KMS-11 (cell line): ENCODE measurements at regions not wholly inside any gene's neighbourhood (a gene's known extent, or its start where the extent isn't known, plus 50 kb on each side); places are given as distances from the start of the nearest gene placed in this dataset.

ENCODE experiments used
- H2AFZ ChIP-seq: fragments of 200-600 bp; sonication (generic); 2 replicates; pipeline ENCODE4 v1.6.1; 2016; ENCODE audit warnings: antibody characterized with exemption, mixed run types, low read depth
- H3K27ac ChIP-seq: fragments of 200-600 bp; sonication (generic); 2 replicates; pipeline ENCODE4 v1.6.1; 2016; ENCODE audit warnings: mild to moderate bottlenecking, mixed run types
- H3K27me3 ChIP-seq: fragments of 200-600 bp; sonication (generic); 2 replicates; pipeline ENCODE4 v1.6.1; 2017; ENCODE audit warnings: mild to moderate bottlenecking, low read depth, mixed run types, moderate library complexity; ENCODE audit not compliant: insufficient read depth
- H3K36me3 ChIP-seq: fragments of 200-600 bp; sonication (generic); 2 replicates; pipeline ENCODE4 v1.6.1; 2017; ENCODE audit warnings: mild to moderate bottlenecking, mixed run types; ENCODE audit not compliant: insufficient read depth
- H3K4me1 ChIP-seq: fragments of 200-600 bp; sonication (generic); 2 replicates; pipeline ENCODE4 v1.6.1; 2016; ENCODE audit warnings: mild to moderate bottlenecking, low read depth, mixed run types; ENCODE audit not compliant: poor library complexity, severe bottlenecking
- H3K4me2 ChIP-seq: fragments of 200-600 bp; sonication (generic); 2 replicates; pipeline ENCODE4 v1.7.0; 2016; ENCODE audit warnings: mild to moderate bottlenecking, mixed run types
- H3K4me3 ChIP-seq: fragments of 200-600 bp; sonication (generic); IDR thresholded peaks from 2 replicates; pipeline ENCODE4 v1.6.1; 2017; ENCODE audit warnings: low read depth, low read length, mixed read lengths; ENCODE audit not compliant: insufficient read depth
- H3K79me2 ChIP-seq: fragments of 200-600 bp; sonication (generic); 2 replicates; pipeline ENCODE4 v1.6.1; 2016; ENCODE audit warnings: low read depth, mixed run types; ENCODE audit not compliant: insufficient read depth
- H3K9ac ChIP-seq: fragments of 200-600 bp; sonication (generic); 2 replicates; pipeline ENCODE4 v1.6.1; 2016; ENCODE audit warnings: mild to moderate bottlenecking, mixed run types
- H4K20me1 ChIP-seq: fragments of 200-600 bp; sonication (generic); 2 replicates; pipeline ENCODE4 v1.6.1; 2016; ENCODE audit warnings: mild to moderate bottlenecking, mixed run types; ENCODE audit not compliant: insufficient read depth
- CTCF ChIP-seq: fragments of 200-600 bp; sonication (generic); conservative IDR thresholded peaks from 2 replicates; pipeline ENCODE4 v1.6.1; 2017; ENCODE audit warnings: low read depth, mild to moderate bottlenecking, antibody characterized with exemption, low read length, moderate library complexity, mixed read lengths

GRCh38 chr1:14435368-14436023, 163.0 kb upstream of the KAZN start:
- Histone ChIP-seq H3K4me1 (no peaks in the 10 kb centered on the region), H3K9ac (no peak overlapping the region), H4K20me1 (no peaks in the 10 kb centered on the region), H3K27ac (no peak overlapping the region), H3K79me2 (no peaks in the 10 kb centered on the region), H3K4me3 (no peak overlapping the region), H3K36me3 (no peaks in the 10 kb centered on the region), H2AFZ (no peak overlapping the region), H3K27me3 (no peaks in the 10 kb centered on the region; the same call in 1 of the 2 replicates), H3K4me2 (no peak overlapping the region)
- TF ChIP-seq CTCF: no peak

DNA sequence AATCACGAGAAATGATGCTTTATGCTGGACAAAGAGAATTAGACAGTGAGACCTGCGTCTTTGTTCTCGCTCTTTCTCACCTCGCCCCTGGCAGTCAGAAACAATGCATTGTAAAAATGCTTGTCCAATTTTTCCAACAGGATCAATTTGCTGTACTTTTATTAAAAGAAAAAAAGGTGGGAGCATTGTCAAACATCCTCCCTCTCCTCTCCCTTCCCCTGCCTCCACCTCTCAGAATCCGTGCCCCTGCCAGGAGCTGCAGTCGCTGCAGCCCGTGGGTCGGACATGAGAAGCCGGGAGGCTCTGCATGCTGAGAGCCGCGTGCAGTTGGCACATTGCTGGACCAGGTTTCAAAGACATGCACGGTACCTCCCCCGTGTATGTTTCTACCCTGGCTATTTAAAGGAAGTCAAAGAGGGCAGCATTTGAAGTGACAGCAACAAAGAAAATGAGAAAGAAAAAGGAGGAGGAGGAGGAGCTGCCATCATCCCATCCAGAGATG, 161.0 kb upstream of the KAZN start:
- H3K4me2 ChIP-seq: no peak overlapping the region
- H3K9ac ChIP-seq: no peak overlapping the region
- no peaks in the 10 kb centered on the region for H3K36me3 ChIP-seq
- H2AFZ ChIP-seq: no peak overlapping the region
- H3K79me2 ChIP-seq: no peaks in the 10 kb centered on the region
- no peaks in the 10 kb centered on the region for H4K20me1 ChIP-seq
- no peaks in the 10 kb centered on the region for H3K4me1 ChIP-seq
- no peak overlapping the region for H3K27ac ChIP-seq
- no peaks in the 10 kb centered on the region; the same call in 1 of the 2 replicates for H3K27me3 ChIP-seq
- TF ChIP-seq CTCF: no peak
- H3K4me3 ChIP-seq: no peak overlapping the region

DNA sequence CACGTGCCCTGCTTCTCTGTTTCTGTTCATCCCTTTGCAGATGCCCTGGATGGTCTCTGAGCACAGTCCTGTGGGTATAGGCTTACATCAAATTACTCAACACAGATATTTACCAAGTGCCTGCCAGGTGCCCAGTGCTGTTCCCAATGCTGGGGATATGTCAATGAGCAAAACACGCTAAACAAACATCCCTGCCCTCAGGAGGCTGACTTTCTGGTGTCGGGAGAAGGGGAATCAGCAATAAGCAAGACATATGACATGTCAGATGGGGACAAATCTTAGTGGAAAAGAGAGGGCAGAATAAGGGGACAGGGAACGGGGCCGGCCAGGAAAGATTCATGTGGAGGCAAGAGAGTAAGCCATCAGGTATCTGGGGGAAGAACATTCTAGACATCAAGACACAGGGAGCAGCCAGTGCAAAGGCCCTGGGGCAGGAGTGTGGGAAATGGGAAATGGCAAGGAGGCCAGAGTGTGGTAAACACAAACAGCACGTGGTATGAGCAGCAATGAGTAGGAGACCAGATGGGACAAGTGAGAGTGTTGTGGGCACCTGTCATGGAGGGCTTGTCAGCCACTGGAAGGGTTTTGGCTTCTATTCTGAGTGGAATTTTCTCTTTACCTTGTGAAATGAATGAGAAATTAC, 160.2 kb upstream of the KAZN start:
- Histone ChIP-seq H3K27ac (no peak overlapping the region), H3K4me3 (no peak overlapping the region), H3K27me3 (no peaks in the 10 kb centered on the region; the same call in 1 of the 2 replicates), H2AFZ (no peak overlapping the region), H4K20me1 (no peaks in the 10 kb centered on the region), H3K79me2 (no peaks in the 10 kb centered on the region), H3K36me3 (no peaks in the 10 kb centered on the region), H3K9ac (no peak overlapping the region), H3K4me2 (no peak overlapping the region), H3K4me1 (no peaks in the 10 kb centered on the region)
- no peak for TF ChIP-seq CTCF

DNA sequence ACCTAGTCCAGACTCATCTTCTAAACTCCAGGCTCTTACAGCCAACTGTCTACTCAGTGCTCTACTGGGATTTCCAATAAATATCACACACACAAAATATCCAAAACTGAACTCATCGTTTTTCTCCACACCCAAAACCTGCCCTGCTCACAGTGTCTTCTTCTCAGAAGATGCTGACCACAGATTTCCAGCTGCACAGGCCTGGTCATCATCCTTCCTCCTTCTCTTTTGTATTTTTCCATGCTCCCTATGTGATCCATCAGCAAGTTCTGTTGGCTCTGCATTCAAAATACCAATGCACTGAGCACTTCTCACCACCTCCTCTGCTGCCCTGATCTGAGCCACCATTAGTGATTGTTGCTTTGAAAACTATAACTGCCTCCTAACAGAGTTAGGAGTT, 159.5 kb upstream of the KAZN start:
- no peaks in the 10 kb centered on the region for H3K79me2 ChIP-seq
- H4K20me1 ChIP-seq: no peaks in the 10 kb centered on the region
- TF ChIP-seq CTCF: no peak
- H3K27ac ChIP-seq: no peak overlapping the region
- no peaks in the 10 kb centered on the region for H3K4me1 ChIP-seq
- no peak overlapping the region for H2AFZ ChIP-seq
- no peak overlapping the region for H3K4me3 ChIP-seq
- H3K36me3 ChIP-seq: no peaks in the 10 kb centered on the region
- H3K27me3 ChIP-seq: no peaks in the 10 kb centered on the region; the same call in 1 of the 2 replicates
- H3K4me2 ChIP-seq: no peak overlapping the region
- H3K9ac ChIP-seq: no peak overlapping the region
